SK-N-SH treated with all-trans-retinoic acid at 6 μM for 48 hours (cell line): ENCODE measurements at regions not wholly inside any gene's neighbourhood (a gene's known extent, or its start where the extent isn't known, plus 50 kb on each side); places are given as distances from the start of the nearest gene placed in this dataset.

Source experiments
- ATAC-seq: fragments of 200-7000 bp; cut with Tn5 transposase; 3 replicates; pipeline ENCODE4 v1.9.1; 2020; ENCODE audit warnings: mild to moderate bottlenecking, moderate library complexity
- BACH2 ChIP-seq: fragments of 250-450 bp; sonication (Bioruptor Pico); IDR thresholded peaks from 2 replicates; pipeline ENCODE4 v1.9.0; 2021; ENCODE audit warnings: mild to moderate bottlenecking, borderline replicate concordance
- CSDC2 ChIP-seq: fragments of 250-450 bp; sonication (Bioruptor Pico); IDR thresholded peaks from 2 replicates; pipeline ENCODE4 v1.5.0; 2020; ENCODE audit warnings: mild to moderate bottlenecking, moderate library complexity
- ESRRG ChIP-seq: fragments of 250-450 bp; sonication (Bioruptor Pico); IDR thresholded peaks from 2 replicates; pipeline ENCODE4 v1.6.1; 2021; ENCODE audit warnings: mild to moderate bottlenecking
- GLIS3 ChIP-seq: fragments of 250-450 bp; sonication (Bioruptor Pico); IDR thresholded peaks from 2 replicates; pipeline ENCODE4 v1.5.0; 2020; ENCODE audit warnings: mild to moderate bottlenecking, moderate library complexity
- ISL1 ChIP-seq: fragments of 250-450 bp; sonication (Bioruptor Pico); IDR thresholded peaks from 2 replicates; pipeline ENCODE4 v2.1.2; 2022; ENCODE audit warnings: mild to moderate bottlenecking, moderate library complexity
- OSR1 ChIP-seq: fragments of 250-450 bp; sonication (Bioruptor Pico); IDR thresholded peaks from 2 replicates; pipeline ENCODE4 v1.8.0; 2022; ENCODE audit warnings: moderate library complexity, mild to moderate bottlenecking, inconsistent platforms
- PPARA ChIP-seq: fragments of 250-450 bp; sonication (Bioruptor Pico); IDR thresholded peaks from 2 replicates; pipeline ENCODE4 v1.5.0; 2020; ENCODE audit warnings: mild to moderate bottlenecking, borderline replicate concordance
- RARB ChIP-seq: fragments of 250-450 bp; sonication (Bioruptor Pico); IDR thresholded peaks from 2 replicates; pipeline ENCODE4 v1.8.0; 2021; ENCODE audit warnings: mild to moderate bottlenecking, moderate library complexity
- TCF4 ChIP-seq: fragments of 250-450 bp; sonication (Bioruptor Pico); IDR thresholded peaks from 2 replicates; pipeline ENCODE4 v1.8.0; 2021; ENCODE audit warnings: mild to moderate bottlenecking, moderate library complexity, borderline replicate concordance
- TOX ChIP-seq: fragments of 250-450 bp; sonication (Bioruptor Pico); IDR thresholded peaks from 2 replicates; pipeline ENCODE4 v1.8.0; 2021; ENCODE audit warnings: mild to moderate bottlenecking, moderate library complexity, borderline replicate concordance
- ZC3H10 ChIP-seq: fragments of 250-450 bp; sonication (Bioruptor Pico); IDR thresholded peaks from 2 replicates; pipeline ENCODE4 v1.5.1; 2021; ENCODE audit warnings: mild to moderate bottlenecking, moderate library complexity
- ZFP3 ChIP-seq: fragments of 250-450 bp; sonication (Bioruptor Pico); IDR thresholded peaks from 2 replicates; pipeline ENCODE4 v1.5.0; 2020; ENCODE audit warnings: mild to moderate bottlenecking, moderate library complexity
- ZFP30 ChIP-seq: fragments of 450-650 bp; formaldehyde crosslinking; IDR thresholded peaks from 2 replicates; pipeline ENCODE4 v1.5.0; 2022; ENCODE audit warnings: mild to moderate bottlenecking, moderate library complexity
- ZNF565 ChIP-seq: fragments of 450-650 bp; formaldehyde crosslinking; conservative IDR thresholded peaks from 2 replicates; pipeline ENCODE4 v1.5.0; 2020; ENCODE audit warnings: low read depth, mild to moderate bottlenecking, moderate library complexity
- ZNF70 ChIP-seq: fragments of 450-650 bp; formaldehyde crosslinking; IDR thresholded peaks from 2 replicates; pipeline ENCODE4 v1.5.0; 2020; ENCODE audit warnings: mild to moderate bottlenecking, moderate library complexity
- ZNF8 ChIP-seq: fragments of 450-650 bp; formaldehyde crosslinking; IDR thresholded peaks from 2 replicates; pipeline ENCODE4 v1.5.0; 2020; ENCODE audit warnings: mild to moderate bottlenecking, moderate library complexity
- TF ChIP-seq, protein P1 (sequence below): fragments of 250-450 bp; sonication (Bioruptor Pico); IDR thresholded peaks from 2 replicates; pipeline ENCODE4 v1.5.1; 2021; ENCODE audit warnings: mild to moderate bottlenecking, moderate library complexity
- TF ChIP-seq, protein P2 (sequence below): fragments of 250-450 bp; sonication (Bioruptor Pico); IDR thresholded peaks from 2 replicates; pipeline ENCODE4 v1.5.1; 2020; ENCODE audit warnings: low read depth, mild to moderate bottlenecking, moderate library complexity
- TF ChIP-seq, protein P3 (sequence below): fragments of 250-450 bp; sonication (Bioruptor Pico); IDR thresholded peaks from 2 replicates; pipeline ENCODE4 v1.5.0; 2020; ENCODE audit warnings: mild to moderate bottlenecking, moderate library complexity

DNA sequence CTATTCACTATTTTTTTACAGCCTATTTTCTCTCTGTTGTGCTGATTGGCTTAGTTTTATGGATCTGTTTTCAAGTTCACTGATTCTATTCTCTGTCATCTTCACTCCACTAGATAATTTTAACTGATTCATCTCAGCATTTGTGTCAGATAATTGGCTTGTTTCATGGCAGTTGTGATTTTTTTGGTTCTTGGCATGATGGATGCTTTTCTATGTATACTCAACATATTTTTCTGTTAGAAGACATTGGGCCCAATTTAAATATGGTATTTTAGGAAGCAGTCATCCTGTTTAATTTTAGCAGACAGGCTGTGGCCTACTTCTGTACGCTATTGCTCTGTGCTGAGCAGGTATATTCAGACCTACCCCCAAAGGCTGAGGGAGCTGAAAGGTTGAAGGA lies 1865.3 kb upstream of the ACO1 start:
- no peak for ATAC-seq
- no peak for TF ChIP-seq GLIS3 (CRISPR knock-in tag)
- TF ChIP-seq ZFP30 (CRISPR knock-in tag) = no peak
- no peak for TF ChIP-seq RARB (CRISPR knock-in tag)
- no peak for TF ChIP-seq ZC3H10 (CRISPR knock-in tag)
- TF ChIP-seq ESRRG = no peak
- TF ChIP-seq CSDC2 (CRISPR knock-in tag) = no peak
- no peak for TF ChIP-seq ZNF8 (CRISPR knock-in tag)
- TF ChIP-seq TOX = no peak
- TF ChIP-seq, all 23 proteins: peak for 0

DNA sequence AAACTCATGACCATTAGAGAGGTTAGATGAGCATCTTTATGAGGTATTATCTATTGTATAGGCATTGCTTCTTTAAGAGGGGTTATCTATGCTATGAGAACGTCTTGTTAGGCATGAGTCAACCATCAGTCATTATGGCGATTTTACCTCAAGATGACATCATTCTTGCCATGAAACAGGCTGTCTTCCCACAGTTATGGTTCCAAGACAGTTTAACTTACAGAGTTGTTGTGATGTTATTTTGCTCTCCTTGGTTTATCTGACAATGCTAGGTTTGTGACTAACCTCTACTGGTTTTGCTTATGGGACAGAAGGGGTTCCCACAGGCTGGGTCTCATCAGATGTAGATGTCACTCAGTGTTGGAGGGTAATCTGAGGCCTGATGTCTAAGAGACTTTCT lies 1864.7 kb upstream of the ACO1 start:
- no peak for ATAC-seq

GRCh38 chr9:30522061-30522460 lies 1862.4 kb upstream of the ACO1 start:
- TF ChIP-seq, protein P1, sequence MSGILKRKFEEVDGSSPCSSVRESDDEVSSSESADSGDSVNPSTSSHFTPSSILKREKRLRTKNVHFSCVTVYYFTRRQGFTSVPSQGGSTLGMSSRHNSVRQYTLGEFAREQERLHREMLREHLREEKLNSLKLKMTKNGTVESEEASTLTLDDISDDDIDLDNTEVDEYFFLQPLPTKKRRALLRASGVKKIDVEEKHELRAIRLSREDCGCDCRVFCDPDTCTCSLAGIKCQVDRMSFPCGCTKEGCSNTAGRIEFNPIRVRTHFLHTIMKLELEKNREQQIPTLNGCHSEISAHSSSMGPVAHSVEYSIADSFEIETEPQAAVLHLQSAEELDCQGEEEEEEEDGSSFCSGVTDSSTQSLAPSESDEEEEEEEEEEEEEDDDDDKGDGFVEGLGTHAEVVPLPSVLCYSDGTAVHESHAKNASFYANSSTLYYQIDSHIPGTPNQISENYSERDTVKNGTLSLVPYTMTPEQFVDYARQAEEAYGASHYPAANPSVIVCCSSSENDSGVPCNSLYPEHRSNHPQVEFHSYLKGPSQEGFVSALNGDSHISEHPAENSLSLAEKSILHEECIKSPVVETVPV (CRISPR knock-in tag) = no peak
- TF ChIP-seq TOX (no peak), PPARA (CRISPR knock-in tag) (no peak), ZNF565 (CRISPR knock-in tag) (no peak), BACH2 (CRISPR knock-in tag) (no peak), ZFP3 (no peak), TCF4 (CRISPR knock-in tag) (no peak), OSR1 (CRISPR knock-in tag) (no peak), RARB (CRISPR knock-in tag) (no peak)
- TF ChIP-seq, protein P2, sequence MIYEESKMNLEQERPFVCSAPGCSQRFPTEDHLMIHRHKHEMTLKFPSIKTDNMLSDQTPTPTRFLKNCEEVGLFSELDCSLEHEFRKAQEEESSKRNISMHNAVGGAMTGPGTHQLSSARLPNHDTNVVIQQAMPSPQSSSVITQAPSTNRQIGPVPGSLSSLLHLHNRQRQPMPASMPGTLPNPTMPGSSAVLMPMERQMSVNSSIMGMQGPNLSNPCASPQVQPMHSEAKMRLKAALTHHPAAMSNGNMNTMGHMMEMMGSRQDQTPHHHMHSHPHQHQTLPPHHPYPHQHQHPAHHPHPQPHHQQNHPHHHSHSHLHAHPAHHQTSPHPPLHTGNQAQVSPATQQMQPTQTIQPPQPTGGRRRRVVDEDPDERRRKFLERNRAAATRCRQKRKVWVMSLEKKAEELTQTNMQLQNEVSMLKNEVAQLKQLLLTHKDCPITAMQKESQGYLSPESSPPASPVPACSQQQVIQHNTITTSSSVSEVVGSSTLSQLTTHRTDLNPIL = no peak
- TF ChIP-seq, protein P3, sequence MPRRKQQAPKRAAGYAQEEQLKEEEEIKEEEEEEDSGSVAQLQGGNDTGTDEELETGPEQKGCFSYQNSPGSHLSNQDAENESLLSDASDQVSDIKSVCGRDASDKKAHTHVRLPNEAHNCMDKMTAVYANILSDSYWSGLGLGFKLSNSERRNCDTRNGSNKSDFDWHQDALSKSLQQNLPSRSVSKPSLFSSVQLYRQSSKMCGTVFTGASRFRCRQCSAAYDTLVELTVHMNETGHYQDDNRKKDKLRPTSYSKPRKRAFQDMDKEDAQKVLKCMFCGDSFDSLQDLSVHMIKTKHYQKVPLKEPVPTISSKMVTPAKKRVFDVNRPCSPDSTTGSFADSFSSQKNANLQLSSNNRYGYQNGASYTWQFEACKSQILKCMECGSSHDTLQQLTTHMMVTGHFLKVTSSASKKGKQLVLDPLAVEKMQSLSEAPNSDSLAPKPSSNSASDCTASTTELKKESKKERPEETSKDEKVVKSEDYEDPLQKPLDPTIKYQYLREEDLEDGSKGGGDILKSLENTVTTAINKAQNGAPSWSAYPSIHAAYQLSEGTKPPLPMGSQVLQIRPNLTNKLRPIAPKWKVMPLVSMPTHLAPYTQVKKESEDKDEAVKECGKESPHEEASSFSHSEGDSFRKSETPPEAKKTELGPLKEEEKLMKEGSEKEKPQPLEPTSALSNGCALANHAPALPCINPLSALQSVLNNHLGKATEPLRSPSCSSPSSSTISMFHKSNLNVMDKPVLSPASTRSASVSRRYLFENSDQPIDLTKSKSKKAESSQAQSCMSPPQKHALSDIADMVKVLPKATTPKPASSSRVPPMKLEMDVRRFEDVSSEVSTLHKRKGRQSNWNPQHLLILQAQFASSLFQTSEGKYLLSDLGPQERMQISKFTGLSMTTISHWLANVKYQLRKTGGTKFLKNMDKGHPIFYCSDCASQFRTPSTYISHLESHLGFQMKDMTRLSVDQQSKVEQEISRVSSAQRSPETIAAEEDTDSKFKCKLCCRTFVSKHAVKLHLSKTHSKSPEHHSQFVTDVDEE = no peak
- TF ChIP-seq, all 23 proteins: peak for 0

More for the DNA sequence above, 1864.7 kb upstream of the ACO1 start:
- no peak for TF ChIP-seq TOX

DNA sequence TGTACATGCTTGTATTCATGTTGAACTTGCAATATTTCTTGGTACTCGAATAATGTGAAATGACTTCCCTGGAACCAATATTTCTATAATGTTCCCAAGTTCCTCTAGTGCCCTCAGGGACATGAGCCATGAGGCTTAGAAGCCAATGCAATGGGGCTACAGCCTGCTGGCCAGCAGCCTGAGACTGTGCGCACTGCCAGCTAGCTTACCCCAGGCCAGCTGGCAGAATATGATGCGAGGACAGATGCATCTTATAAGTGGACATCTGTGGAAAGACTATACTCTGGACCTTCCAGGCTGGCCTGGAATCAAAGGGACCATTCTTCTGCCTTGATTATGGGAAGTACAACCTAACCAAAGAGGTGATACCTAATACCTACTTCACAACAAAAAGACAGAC lies 1862.0 kb upstream of the ACO1 start:
- TF ChIP-seq RARB (CRISPR knock-in tag) (no peak), ZNF70 (CRISPR knock-in tag) (no peak), ZNF8 (CRISPR knock-in tag) (no peak), ZFP3 (no peak), ZNF565 (CRISPR knock-in tag) (no peak), PPARA (CRISPR knock-in tag) (no peak), ISL1 (CRISPR knock-in tag) (no peak), TCF4 (CRISPR knock-in tag) (no peak), ESRRG (no peak), GLIS3 (CRISPR knock-in tag) (no peak), TOX (no peak)
- TF ChIP-seq, protein P2 = no peak
- TF ChIP-seq, protein P3 = no peak
- no peak for ATAC-seq

More at GRCh38 chr9:30522061-30522460, 1862.4 kb upstream of the ACO1 start:
- ATAC-seq = no peak
